ENCODE measurements at regions not wholly inside any gene's neighbourhood (a gene's known extent, or its start where the extent isn't known, plus 50 kb on each side); places are given as distances from the start of the nearest gene placed in this dataset.

DNA sequence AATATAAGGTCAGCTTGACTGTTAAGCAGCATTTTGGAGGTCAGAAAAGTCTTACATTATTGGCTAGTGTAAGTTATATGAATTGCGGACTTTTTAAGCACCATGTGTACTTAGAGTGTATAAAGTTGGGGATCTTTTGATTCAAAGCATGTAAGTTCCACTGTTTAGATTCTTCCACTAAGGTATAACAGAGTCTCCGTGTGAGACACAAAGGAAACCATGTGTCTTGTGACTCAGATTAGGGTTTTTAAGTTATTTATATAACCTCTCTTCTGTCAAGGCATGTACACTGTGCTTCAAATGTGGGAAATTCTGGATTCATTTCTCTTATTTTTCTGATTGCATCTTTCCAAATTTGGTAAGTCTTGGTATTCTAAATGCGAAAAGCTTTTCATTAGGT lies 143.5 kb upstream of the SOX2 start:
- TF ChIP-seq, protein P1, sequence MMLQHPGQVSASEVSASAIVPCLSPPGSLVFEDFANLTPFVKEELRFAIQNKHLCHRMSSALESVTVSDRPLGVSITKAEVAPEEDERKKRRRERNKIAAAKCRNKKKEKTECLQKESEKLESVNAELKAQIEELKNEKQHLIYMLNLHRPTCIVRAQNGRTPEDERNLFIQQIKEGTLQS (IDR thresholded peaks at IDR 0.05): no peak
- TF ChIP-seq, protein P2, sequence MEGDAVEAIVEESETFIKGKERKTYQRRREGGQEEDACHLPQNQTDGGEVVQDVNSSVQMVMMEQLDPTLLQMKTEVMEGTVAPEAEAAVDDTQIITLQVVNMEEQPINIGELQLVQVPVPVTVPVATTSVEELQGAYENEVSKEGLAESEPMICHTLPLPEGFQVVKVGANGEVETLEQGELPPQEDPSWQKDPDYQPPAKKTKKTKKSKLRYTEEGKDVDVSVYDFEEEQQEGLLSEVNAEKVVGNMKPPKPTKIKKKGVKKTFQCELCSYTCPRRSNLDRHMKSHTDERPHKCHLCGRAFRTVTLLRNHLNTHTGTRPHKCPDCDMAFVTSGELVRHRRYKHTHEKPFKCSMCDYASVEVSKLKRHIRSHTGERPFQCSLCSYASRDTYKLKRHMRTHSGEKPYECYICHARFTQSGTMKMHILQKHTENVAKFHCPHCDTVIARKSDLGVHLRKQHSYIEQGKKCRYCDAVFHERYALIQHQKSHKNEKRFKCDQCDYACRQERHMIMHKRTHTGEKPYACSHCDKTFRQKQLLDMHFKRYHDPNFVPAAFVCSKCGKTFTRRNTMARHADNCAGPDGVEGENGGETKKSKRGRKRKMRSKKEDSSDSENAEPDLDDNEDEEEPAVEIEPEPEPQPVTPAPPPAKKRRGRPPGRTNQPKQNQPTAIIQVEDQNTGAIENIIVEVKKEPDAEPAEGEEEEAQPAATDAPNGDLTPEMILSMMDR (IDR thresholded peaks at IDR 0.05; ENCODE audit: low read depth, low read length, missing input control): no peak
- TF ChIP-seq HNF4A (conservative IDR thresholded peaks at IDR 0.05): no peak
- no peak for TF ChIP-seq JUND (IDR thresholded peaks at IDR 0.05)
- no peak for TF ChIP-seq YY1 (IDR thresholded peaks at IDR 0.05)
- no peak for TF ChIP-seq RAD21 (IDR thresholded peaks at IDR 0.05)
- TF ChIP-seq GABPA (IDR thresholded peaks at IDR 0.05 in 1 of 2, conservative IDR thresholded peaks at IDR 0.05 in 1 of 2): no peak
